GM06990 (cell line): ENCODE measurements at regions not wholly inside any gene's neighbourhood (a gene's known extent, or its start where the extent isn't known, plus 50 kb on each side); places are given as distances from the start of the nearest gene placed in this dataset.

Experiments used
- DNase-seq: peaks from one replicate; pipeline ENCODE4 v3.0.0-alpha.2; 2011; ENCODE audit not compliant: insufficient read length; ENCODE audit errors: extremely low read depth
- H3K27me3 ChIP-seq: replicated peaks from 2 replicates; pipeline ENCODE4 v1.6.0; 2011; ENCODE audit warnings: low read length; ENCODE audit not compliant: control insufficient read depth, insufficient read depth
- H3K36me3 ChIP-seq: 2 replicates; pipeline ENCODE4 v1.5.1; 2011; ENCODE audit warnings: low read length; ENCODE audit not compliant: control insufficient read depth, insufficient read depth
- H3K4me3 ChIP-seq: replicated peaks from 2 replicates; pipeline ENCODE4 v1.5.1; 2011; ENCODE audit warnings: low read depth, mild to moderate bottlenecking, control low read depth, low read length
- TF ChIP-seq, protein P1 (sequence below): IDR thresholded peaks from 2 replicates; pipeline ENCODE4 v1.5.1; 2011; ENCODE audit warnings: low read length, control low read depth, mild to moderate bottlenecking, inconsistent platforms; ENCODE audit not compliant: insufficient read depth, poor library complexity, severe bottlenecking

DNA sequence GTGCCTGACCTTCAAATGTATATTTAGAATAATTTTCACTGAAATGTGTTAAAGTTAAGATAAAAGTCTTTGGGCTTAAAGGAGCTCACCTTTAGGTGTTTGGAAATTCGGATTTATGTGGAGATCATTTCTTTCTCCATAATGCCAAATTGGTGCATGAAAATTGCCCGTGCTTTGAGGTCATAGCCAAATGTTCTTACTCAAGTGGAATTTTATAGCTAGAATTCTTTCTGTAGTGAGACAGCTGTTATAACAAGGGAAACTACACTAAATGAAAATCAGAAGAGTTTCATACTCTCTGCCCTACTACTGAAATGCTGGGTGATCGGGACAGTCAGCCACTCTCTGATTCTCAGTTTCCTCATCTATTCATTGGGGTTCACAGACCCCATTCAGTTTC is 89.5 kb upstream of the DBX1 start:
- Histone ChIP-seq H3K27me3 (no peaks in the 10 kb centered on the region; the same call in 1 of the 2 replicates), H3K36me3 (no peaks in the 10 kb centered on the region), H3K4me3 (no peak overlapping the region)
- DNase-seq: no peak
- TF ChIP-seq, protein P1, sequence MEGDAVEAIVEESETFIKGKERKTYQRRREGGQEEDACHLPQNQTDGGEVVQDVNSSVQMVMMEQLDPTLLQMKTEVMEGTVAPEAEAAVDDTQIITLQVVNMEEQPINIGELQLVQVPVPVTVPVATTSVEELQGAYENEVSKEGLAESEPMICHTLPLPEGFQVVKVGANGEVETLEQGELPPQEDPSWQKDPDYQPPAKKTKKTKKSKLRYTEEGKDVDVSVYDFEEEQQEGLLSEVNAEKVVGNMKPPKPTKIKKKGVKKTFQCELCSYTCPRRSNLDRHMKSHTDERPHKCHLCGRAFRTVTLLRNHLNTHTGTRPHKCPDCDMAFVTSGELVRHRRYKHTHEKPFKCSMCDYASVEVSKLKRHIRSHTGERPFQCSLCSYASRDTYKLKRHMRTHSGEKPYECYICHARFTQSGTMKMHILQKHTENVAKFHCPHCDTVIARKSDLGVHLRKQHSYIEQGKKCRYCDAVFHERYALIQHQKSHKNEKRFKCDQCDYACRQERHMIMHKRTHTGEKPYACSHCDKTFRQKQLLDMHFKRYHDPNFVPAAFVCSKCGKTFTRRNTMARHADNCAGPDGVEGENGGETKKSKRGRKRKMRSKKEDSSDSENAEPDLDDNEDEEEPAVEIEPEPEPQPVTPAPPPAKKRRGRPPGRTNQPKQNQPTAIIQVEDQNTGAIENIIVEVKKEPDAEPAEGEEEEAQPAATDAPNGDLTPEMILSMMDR: no peak

DNA sequence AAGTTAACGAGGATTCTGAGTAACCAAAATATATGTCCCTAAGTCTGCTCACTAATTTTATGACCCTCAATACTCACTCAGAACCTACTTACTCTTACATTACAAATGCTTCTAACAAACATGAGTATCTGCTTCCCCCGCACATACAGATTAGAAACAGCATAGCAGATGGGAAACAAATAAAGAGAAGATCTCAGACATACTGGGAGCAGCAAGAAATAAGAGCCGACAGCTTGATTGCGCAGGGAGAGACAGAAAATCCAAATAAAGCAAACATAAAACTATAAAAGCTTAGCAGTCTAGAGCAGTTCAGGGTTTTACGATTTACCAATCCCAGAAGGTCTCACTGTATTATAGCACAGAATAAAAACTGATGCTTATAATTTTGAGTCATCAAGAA is 89.1 kb upstream of the DBX1 start:
- TF ChIP-seq, protein P1: no peak
- DNase-seq: no peak
- Histone ChIP-seq H3K27me3 (no peaks in the 10 kb centered on the region; the same call in 1 of the 2 replicates), H3K36me3 (no peaks in the 10 kb centered on the region), H3K4me3 (no peak overlapping the region)

DNA sequence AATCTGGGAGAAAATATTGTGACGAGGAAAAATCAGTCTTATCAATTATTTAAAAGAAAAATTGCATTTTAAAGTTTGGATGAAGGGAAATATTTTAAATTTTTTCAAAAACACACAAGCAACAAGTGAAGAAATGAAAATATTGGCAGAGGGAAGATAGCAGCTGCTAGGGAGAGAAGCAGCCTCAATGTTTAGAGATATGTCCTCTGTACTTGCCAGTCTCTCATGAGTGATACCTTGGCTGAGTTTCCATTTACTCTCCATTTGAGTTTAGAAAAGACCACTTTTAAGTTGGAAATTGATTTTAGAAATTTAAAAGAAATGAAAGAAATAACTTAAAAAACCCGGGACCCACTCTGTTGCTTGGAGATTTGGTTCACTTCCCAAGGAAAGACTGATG is 88.6 kb upstream of the DBX1 start:
- Histone ChIP-seq H3K36me3 (no peaks in the 10 kb centered on the region), H3K27me3 (no peaks in the 10 kb centered on the region; the same call in 1 of the 2 replicates), H3K4me3 (no peak overlapping the region)
- DNase-seq: no peak
- TF ChIP-seq, protein P1: no peak

DNA sequence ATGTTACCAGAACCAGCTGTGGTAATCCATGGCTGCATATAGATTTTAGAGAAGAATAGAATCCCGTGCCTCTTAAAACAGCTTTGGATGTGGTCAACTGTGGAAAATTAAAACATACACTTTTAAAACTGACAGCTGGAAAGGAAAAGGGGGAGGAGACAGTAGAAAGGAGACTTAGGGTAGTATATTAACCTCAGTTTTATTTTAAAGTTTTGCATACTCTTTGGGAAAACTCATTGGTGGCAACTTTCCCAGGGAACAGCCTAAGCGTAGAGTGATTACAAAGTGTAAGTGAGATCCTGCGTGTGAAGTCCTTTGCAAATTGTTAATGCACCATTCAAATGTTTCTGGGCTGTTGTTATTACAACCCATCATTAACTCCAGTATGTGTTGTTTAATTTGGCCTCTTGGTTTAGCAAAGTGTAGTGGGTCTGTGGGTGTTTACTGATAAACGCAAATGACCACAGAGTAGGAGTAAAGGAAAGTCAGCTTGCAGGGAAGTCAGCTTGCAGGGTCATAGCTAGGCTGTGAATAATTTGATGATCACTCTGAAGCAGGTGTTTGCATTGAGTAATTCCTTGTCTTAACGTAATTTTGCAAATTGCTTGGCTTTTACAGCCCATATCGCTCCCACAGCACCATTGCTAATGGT is 88.0 kb upstream of the DBX1 start:
- no peaks in the 10 kb centered on the region; the same call in 1 of the 2 replicates for H3K27me3 ChIP-seq
- H3K4me3 ChIP-seq: no peak overlapping the region
- DNase-seq: no peak
- TF ChIP-seq, protein P1: no peak
- no peaks in the 10 kb centered on the region for H3K36me3 ChIP-seq

DNA sequence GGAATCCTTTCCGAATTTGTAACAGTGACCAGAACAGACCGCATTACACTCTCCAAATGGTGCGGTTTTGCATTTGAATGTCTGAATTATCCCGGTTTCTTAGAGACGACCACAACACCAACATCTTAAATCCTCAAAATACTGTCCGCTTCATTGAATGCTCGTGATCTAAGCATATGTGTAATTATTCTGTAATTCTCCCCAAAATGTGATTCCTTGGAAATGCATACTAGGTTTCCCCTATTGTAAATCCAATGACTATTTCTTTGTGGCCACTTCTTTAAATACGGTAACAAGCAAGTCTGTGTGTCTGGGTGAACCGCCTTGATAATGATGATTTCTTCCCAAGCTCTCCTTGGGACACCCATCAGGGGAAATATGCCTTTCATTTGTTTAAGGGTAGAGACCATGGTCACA is 87.3 kb upstream of the DBX1 start:
- no peak overlapping the region for H3K4me3 ChIP-seq

More for the DNA sequence above, 87.3 kb upstream of the DBX1 start:
- Histone ChIP-seq H3K27me3 (no peaks in the 10 kb centered on the region; the same call in 1 of the 2 replicates), H3K36me3 (no peaks in the 10 kb centered on the region)
- DNase-seq: no peak
- TF ChIP-seq, protein P1: no peak
